Endothelial cell of umbilical vein (primary cell): ENCODE measurements at regions not wholly inside any gene's neighbourhood (a gene's known extent, or its start where the extent isn't known, plus 50 kb on each side); places are given as distances from the start of the nearest gene placed in this dataset.

Experiments used
- BruUV-seq: library from RNA; stranded (reverse); fragments of 400-500 nt; replicated peaks from 2 replicates; lab custom pipeline; 2021; lab: Mats Ljungman, UMichigan
- CTCF ChIA-PET: fragments of 300-600, 350-600 bp; sonication (Branson Sonifier 250); formaldehyde crosslinking; loops from one replicate; lab custom pipeline; 2021; ENCODE audit warnings: antibody characterized with exemption, inconsistent platforms; lab: Charles Lee
- POLR2A ChIA-PET: fragments of 300-600, 350-600 bp; sonication (Branson Sonifier 250); formaldehyde crosslinking; loops from one replicate; lab custom pipeline; 2021; ENCODE audit warnings: antibody characterized with exemption, inconsistent platforms; lab: Charles Lee
- DNase-seq: peaks from one replicate; pipeline ENCODE4 v3.0.0-alpha.2; 2011; ENCODE audit warnings: low read depth, low spot score
- FAIRE-seq: peaks from 2 replicates; lab custom pipeline; 2011; peaks lifted over from hg19 to GRCh38; lab: Jason Lieb, UNC
- H2AFZ ChIP-seq: 2 replicates; pipeline ENCODE4 v1.6.0; 2012; ENCODE audit warnings: low read depth, low read length, control low read depth, inconsistent platforms
- H3K27ac ChIP-seq: 2 replicates; pipeline ENCODE4 v1.5.1; 2011; ENCODE audit warnings: low read depth, mild to moderate bottlenecking, control low read depth, low read length, moderate library complexity; ENCODE audit not compliant: insufficient read depth
- H3K27me3 ChIP-seq, 2 experiments: 2 replicates each; pipeline versions ENCODE4 v1.6.0 to v1.6.1; 2011; ENCODE audit warnings: low read length in 2 of 2, mixed read lengths in 1 of 2; ENCODE audit not compliant: control insufficient read depth in 2 of 2, insufficient read depth in 2 of 2
- H3K36me3 ChIP-seq, 2 experiments: 2 replicates in 1 of 2; 3 replicates in 1 of 2; pipeline ENCODE4 v1.5.1; 2011; ENCODE audit warnings: low read length in 2 of 2, mild to moderate bottlenecking in 1 of 2, moderate library complexity in 1 of 2; ENCODE audit not compliant: control insufficient read depth in 2 of 2, insufficient read depth in 2 of 2; ENCODE audit errors: extremely low read depth in 1 of 2
- H3K4me1 ChIP-seq: 3 replicates; pipeline ENCODE4 v1.5.1; 2011; ENCODE audit warnings: mild to moderate bottlenecking, low read length; ENCODE audit not compliant: control insufficient read depth, insufficient read depth; ENCODE audit errors: extremely low read depth
- H3K4me2 ChIP-seq: 2 replicates; pipeline ENCODE4 v1.6.1; 2011; ENCODE audit warnings: low read length, control low read depth, mixed read lengths; ENCODE audit not compliant: insufficient read depth
- H3K4me3 ChIP-seq, 3 experiments: fragments of 200-600 bp in 1 of 3; sonication (generic), shearing (Covaris generic) in 1 of 3; replicated peaks in 1 of 3; 2 replicates each; pipeline ENCODE4 v1.5.1; 2011 to 2016; ENCODE audit warnings: control low read depth in 3 of 3, low read length in 3 of 3, mild to moderate bottlenecking in 2 of 3, inconsistent platforms in 1 of 3, low read depth in 1 of 3, moderate library complexity in 1 of 3; ENCODE audit not compliant: insufficient read depth in 1 of 3
- H3K79me2 ChIP-seq: 2 replicates; pipeline ENCODE4 v1.6.0; 2012; ENCODE audit warnings: low read length, inconsistent platforms; ENCODE audit not compliant: control insufficient read depth, insufficient read depth
- H3K9ac ChIP-seq: replicated peaks from 2 replicates; pipeline ENCODE3; 2011; ENCODE audit warnings: low read length, control low read depth; ENCODE audit not compliant: insufficient read depth; ENCODE audit errors: extremely low read depth
- H3K9me1 ChIP-seq: replicated peaks from 3 replicates; pipeline ENCODE4 v1.6.0; 2011; ENCODE audit warnings: mild to moderate bottlenecking, low read length; ENCODE audit not compliant: control insufficient read depth, insufficient read depth; ENCODE audit errors: extremely low read depth
- H3K9me3 ChIP-seq: replicated peaks from 2 replicates; pipeline ENCODE4 v1.5.1; 2012; ENCODE audit warnings: low read length, inconsistent platforms; ENCODE audit not compliant: control insufficient read depth, insufficient read depth
- H4K20me1 ChIP-seq: replicated peaks from 2 replicates; pipeline ENCODE3; 2011; ENCODE audit warnings: mild to moderate bottlenecking, low read length; ENCODE audit not compliant: control insufficient read depth, insufficient read depth; ENCODE audit errors: extremely low read depth
- CTCF ChIP-seq, 2 donors: IDR thresholded peaks; 1 replicate in 1 of 2; 2 replicates in 1 of 2; pipeline ENCODE4 v1.5.1; 2011; ENCODE audit warnings: low read length in 2 of 2, mild to moderate bottlenecking in 2 of 2, moderate library complexity in 2 of 2, control low read depth in 1 of 2, inconsistent platforms in 1 of 2, low read depth in 1 of 2; ENCODE audit not compliant: insufficient read depth in 1 of 2; ENCODE audit errors: extremely low read depth in 1 of 2
- FOS ChIP-seq: IDR thresholded peaks from 2 replicates; pipeline ENCODE4 v1.6.1; 2011; ENCODE audit warnings: mild to moderate bottlenecking, low read length, moderate library complexity, borderline replicate concordance; ENCODE audit not compliant: insufficient read depth
- GATA2 ChIP-seq: IDR thresholded peaks from 2 replicates; pipeline ENCODE4 v1.7.0; 2011; ENCODE audit warnings: low read depth, mild to moderate bottlenecking, moderate library complexity, mixed read lengths, low read length; ENCODE audit not compliant: insufficient read length, insufficient read depth
- MAX ChIP-seq: IDR thresholded peaks from 2 replicates; pipeline ENCODE4 v1.6.1; 2011; ENCODE audit not compliant: insufficient read depth, insufficient read length
- MYC ChIP-seq: IDR thresholded peaks from one replicate; pipeline ENCODE4 v1.6.1; 2011; ENCODE audit warnings: mild to moderate bottlenecking, low read depth, low read length
- POLR2AphosphoS5 ChIP-seq: IDR thresholded peaks from 2 replicates; pipeline ENCODE4 v1.6.1; 2012; ENCODE audit warnings: low read depth, mild to moderate bottlenecking, control low read depth, low read length, moderate library complexity; ENCODE audit not compliant: insufficient read depth
- dilution Hi-C: fragments of 300-500 bp; cut with MboI; formaldehyde crosslinking; loops from one replicate; pipeline ENCODE4 v1.15.0; 2019; ENCODE audit warnings: low sequenced_read_pairs; ENCODE audit not compliant: extremely low pct_ligation_motif_present
- intact Hi-C: fragments of 100-400 bp; cut with micrococcal nuclease; formaldehyde crosslinking; loops from one replicate; pipeline ENCODE4 v1.10.0; 2022

DNA sequence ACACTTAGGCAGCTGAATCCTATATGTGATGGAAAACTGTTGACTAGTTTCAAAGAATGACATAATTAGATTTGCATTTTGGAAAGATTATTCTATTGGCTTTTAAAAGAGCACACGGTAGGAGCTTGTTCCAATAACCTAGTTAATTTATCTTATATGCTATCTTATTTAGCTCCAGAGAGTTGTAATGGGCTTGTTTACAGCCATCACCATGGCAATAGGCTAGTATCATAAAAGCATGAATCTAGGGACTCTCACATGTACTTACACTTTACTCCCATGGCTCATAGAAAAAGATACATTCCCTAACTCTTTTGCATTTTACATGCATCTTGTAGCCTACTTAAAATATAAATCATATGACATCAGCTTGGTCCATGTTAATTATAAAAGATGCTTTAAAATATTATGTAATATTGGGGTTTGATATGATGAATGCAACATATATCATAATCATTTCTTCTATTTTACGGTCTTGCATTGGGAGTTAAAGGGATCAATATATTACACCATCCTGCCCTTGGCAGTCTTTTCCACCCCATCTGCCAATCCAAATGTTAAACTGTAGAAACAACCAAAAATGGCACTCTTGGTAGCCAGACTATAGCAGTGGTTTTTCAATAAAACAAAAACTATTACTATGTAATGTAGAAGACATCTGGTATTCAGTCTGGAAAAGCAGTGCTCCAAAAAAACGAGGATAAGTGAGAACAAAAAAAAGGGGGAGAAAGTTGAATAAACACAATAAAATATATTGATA is 2254.0 kb downstream of the LRRC4C start:
- Histone ChIP-seq H3K9me1 (no peaks in the 10 kb centered on the region), H3K4me1 (no peaks in the 10 kb centered on the region), H3K27ac (no peak overlapping the region), H2AFZ (no peak overlapping the region), H3K9ac (no peak overlapping the region), H3K4me3 (no peak overlapping the region), H3K79me2 (no peaks in the 10 kb centered on the region), H3K4me2 (no peak overlapping the region), H4K20me1 (no peaks in the 10 kb centered on the region), H3K9me3 (peaks cover 2% of the 10 kb centered on the region), H3K27me3 (no peaks in the 10 kb centered on the region), H3K36me3 (no peaks in the 10 kb centered on the region)
- TF ChIP-seq CTCF (IDR thresholded peaks at IDR 0.05; ENCODE audit: extremely low read depth in 1 of 2, insufficient read depth in 1 of 2, low read depth in 1 of 2, low read length in 2 of 2) (no peak), POLR2AphosphoS5 (no peak), FOS (no peak), MYC (no peak), GATA2 (no peak), MAX (no peak)
- no TSS peak for BruUV-seq
- CTCF ChIA-PET = no interaction called here
- dilution Hi-C loops (no loop called here), intact Hi-C loops (no loop called here)
- POLR2A ChIA-PET = no interaction called here
- DNase-seq (no peak), FAIRE-seq (no peak)
